WTC11 (cell line): ENCODE measurements at regions not wholly inside any gene's neighbourhood (a gene's known extent, or its start where the extent isn't known, plus 50 kb on each side); places are given as distances from the start of the nearest gene placed in this dataset.
A peak's percentile ranks its signal among the peaks of the same experiment; 100 is the strongest.

ENCODE experiments used
- ATAC-seq: fragments of 200-7000 bp; cut with Tn5 transposase; 2 replicates; pipeline ENCODE4 v1.10.0; 2021; ENCODE audit warnings: mild to moderate bottlenecking, moderate library complexity
- CTCF ChIA-PET: fragments of 300-600 bp; sonication (Branson Sonifier 250); formaldehyde crosslinking; loops from one replicate; lab custom pipeline; 2021; ENCODE audit warnings: antibody characterized with exemption; lab: Charles Lee
- POLR2A ChIA-PET: fragments of 350-600 bp; sonication (Branson Sonifier 250); formaldehyde crosslinking; loops from one replicate; lab custom pipeline; 2021; ENCODE audit warnings: antibody characterized with exemption; lab: Charles Lee
- DNase-seq: peaks from one replicate; pipeline ENCODE4 v3.0.0; 2021; ENCODE audit warnings: low spot score
- H3K27ac Mint-ChIP-seq: 2 replicates; pipeline ENCODE4 v1.8.0; 2021; ENCODE audit warnings: mixed read lengths
- H3K27me3 Mint-ChIP-seq: 2 replicates; pipeline ENCODE4 v1.8.0; 2021; ENCODE audit warnings: low read depth, mild to moderate bottlenecking, moderate library complexity, mixed read lengths
- H3K36me3 Mint-ChIP-seq: 2 replicates; pipeline ENCODE4 v1.8.0; 2021; ENCODE audit warnings: mixed read lengths
- H3K4me1 Mint-ChIP-seq: 2 replicates; pipeline ENCODE4 v1.8.0; 2022; ENCODE audit warnings: mixed read lengths
- H3K4me3 Mint-ChIP-seq: 2 replicates; pipeline ENCODE4 v1.8.0; 2021; ENCODE audit warnings: mild to moderate bottlenecking, moderate library complexity, mixed read lengths
- H3K9me3 Mint-ChIP-seq: 2 replicates; pipeline ENCODE4 v1.8.0; 2021; ENCODE audit warnings: mixed read lengths
- ARID4B ChIP-seq: sonication (generic); formaldehyde crosslinking; IDR thresholded peaks from 2 replicates; pipeline ENCODE4 v1.8.0; 2023; ENCODE audit warnings: missing genetic modification reagents, mild to moderate bottlenecking, borderline replicate concordance
- ATF2 ChIP-seq: sonication (generic); formaldehyde crosslinking; IDR thresholded peaks from 2 replicates; pipeline ENCODE4 v1.8.1; 2022; ENCODE audit warnings: low read depth, missing genetic modification reagents, borderline replicate concordance
- CREB1 ChIP-seq: sonication (generic); formaldehyde crosslinking; IDR thresholded peaks from 2 replicates; pipeline ENCODE4 v1.8.0; 2023; ENCODE audit warnings: mild to moderate bottlenecking, missing genetic modification reagents
- E2F5 ChIP-seq: sonication (generic); formaldehyde crosslinking; IDR thresholded peaks from 2 replicates; pipeline ENCODE4 v1.8.1; 2022; ENCODE audit warnings: mild to moderate bottlenecking, moderate library complexity, missing genetic modification reagents
- ELF4 ChIP-seq: sonication (generic); formaldehyde crosslinking; IDR thresholded peaks from 2 replicates; pipeline ENCODE4 v1.8.1; 2022; ENCODE audit warnings: low read depth, mild to moderate bottlenecking, moderate library complexity, missing genetic modification reagents
- EMX1 ChIP-seq: fragments of 250-450 bp; sonication (Bioruptor Pico); IDR thresholded peaks from 2 replicates; pipeline ENCODE4 v1.8.0; 2021; ENCODE audit warnings: mild to moderate bottlenecking
- FOXJ3 ChIP-seq: sonication (generic); formaldehyde crosslinking; IDR thresholded peaks from 2 replicates; pipeline ENCODE4 v1.9.0; 2021; ENCODE audit warnings: missing genetic modification reagents, mild to moderate bottlenecking, borderline replicate concordance
- FOXP4 ChIP-seq: sonication (generic); formaldehyde crosslinking; IDR thresholded peaks from 2 replicates; pipeline ENCODE4 v1.8.0; 2022; ENCODE audit warnings: mild to moderate bottlenecking, missing genetic modification reagents
- GRHL2 ChIP-seq: fragments of 250-450 bp; sonication (Bioruptor Pico); IDR thresholded peaks from 2 replicates; pipeline ENCODE4 v1.8.0; 2022; ENCODE audit warnings: mild to moderate bottlenecking, moderate library complexity; ENCODE audit not compliant: insufficient replicate concordance, severe bottlenecking
- HMGA2 ChIP-seq: fragments of 250-450 bp; sonication (Bioruptor Pico); IDR thresholded peaks from 2 replicates; pipeline ENCODE4 v1.4.0; 2021; ENCODE audit warnings: mild to moderate bottlenecking, moderate library complexity
- IRF1 ChIP-seq: sonication (generic); formaldehyde crosslinking; IDR thresholded peaks from 2 replicates; pipeline ENCODE4 v1.8.0; 2023; ENCODE audit warnings: missing genetic modification reagents
- JUN ChIP-seq: sonication (generic); formaldehyde crosslinking; IDR thresholded peaks from 2 replicates; pipeline ENCODE4 v1.8.0; 2023; ENCODE audit warnings: mild to moderate bottlenecking, missing genetic modification reagents
- MLX ChIP-seq: sonication (generic); formaldehyde crosslinking; IDR thresholded peaks from 2 replicates; pipeline ENCODE4 v1.8.1; 2023; ENCODE audit warnings: mild to moderate bottlenecking, missing genetic modification reagents, moderate library complexity
- NR1H2 ChIP-seq: sonication (generic); formaldehyde crosslinking; IDR thresholded peaks from 2 replicates; pipeline ENCODE4 v1.9.0; 2021; ENCODE audit warnings: mild to moderate bottlenecking, moderate library complexity, missing genetic modification reagents
- SMAD3 ChIP-seq: sonication (generic); formaldehyde crosslinking; IDR thresholded peaks from 2 replicates; pipeline ENCODE4 v1.8.0; 2022; ENCODE audit warnings: missing genetic modification reagents, mild to moderate bottlenecking, borderline replicate concordance
- TCF7 ChIP-seq: sonication (generic); formaldehyde crosslinking; IDR thresholded peaks from 2 replicates; pipeline ENCODE4 v1.8.0; 2022; ENCODE audit warnings: mild to moderate bottlenecking, low read depth, missing genetic modification reagents, moderate library complexity
- ZNF121 ChIP-seq: sonication (generic); formaldehyde crosslinking; IDR thresholded peaks from 2 replicates; pipeline ENCODE4 v1.8.0; 2023; ENCODE audit warnings: missing genetic modification reagents
- TF ChIP-seq, protein P1 (sequence below): sonication (generic); formaldehyde crosslinking; IDR thresholded peaks from 2 replicates; pipeline ENCODE4 v1.8.0; 2022; ENCODE audit warnings: mild to moderate bottlenecking, missing genetic modification reagents

DNA sequence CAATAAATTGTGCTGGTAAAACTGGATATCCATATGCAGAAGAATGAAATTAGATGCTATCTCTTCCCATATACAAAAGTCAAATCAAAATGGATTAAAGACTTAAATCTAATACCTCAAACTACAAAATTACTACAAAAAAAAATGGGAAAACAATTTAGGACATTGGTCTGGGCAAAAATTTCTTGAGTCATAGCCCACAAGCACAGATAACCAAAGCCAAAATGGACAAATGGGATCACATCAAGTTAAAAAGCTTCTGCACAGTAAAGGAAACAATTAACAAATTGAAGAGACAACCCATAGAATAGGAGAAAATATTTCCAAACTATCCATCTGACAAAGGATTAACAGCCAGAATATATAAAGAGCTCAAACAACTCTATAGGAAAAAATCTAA is 264.6 kb downstream of the NUAK1 start:
- H3K4me3 Mint-ChIP-seq: no peak overlapping the region
- no peak overlapping the region for H3K27ac Mint-ChIP-seq
- H3K9me3 Mint-ChIP-seq: peaks cover 11% of the 10 kb centered on the region
- H3K27me3 Mint-ChIP-seq: no peaks in the 10 kb centered on the region
- TF ChIP-seq MLX (CRISPR knock-in tag) (no peak), IRF1 (CRISPR knock-in tag) (no peak), FOXJ3 (no peak), SMAD3 (CRISPR knock-in tag) (no peak), FOXP4 (no peak), CREB1 (CRISPR knock-in tag) (no peak), NR1H2 (CRISPR knock-in tag) (no peak), TCF7 (CRISPR knock-in tag) (no peak), ZNF121 (CRISPR knock-in tag) (no peak), EMX1 (CRISPR knock-in tag) (no peak), JUN (no peak), E2F5 (CRISPR knock-in tag) (no peak), GRHL2 (CRISPR knock-in tag) (no peak), ELF4 (CRISPR knock-in tag) (no peak)
- TF ChIP-seq, protein P1, sequence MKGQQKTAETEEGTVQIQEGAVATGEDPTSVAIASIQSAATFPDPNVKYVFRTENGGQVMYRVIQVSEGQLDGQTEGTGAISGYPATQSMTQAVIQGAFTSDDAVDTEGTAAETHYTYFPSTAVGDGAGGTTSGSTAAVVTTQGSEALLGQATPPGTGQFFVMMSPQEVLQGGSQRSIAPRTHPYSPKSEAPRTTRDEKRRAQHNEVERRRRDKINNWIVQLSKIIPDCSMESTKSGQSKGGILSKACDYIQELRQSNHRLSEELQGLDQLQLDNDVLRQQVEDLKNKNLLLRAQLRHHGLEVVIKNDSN: no peak
- ChIA-PET CTCF (no interaction called here), POLR2A (interaction anchor here (0.7 kb wide), 1 partner anchor 938 kb away, joined by 3 read pairs; no protein-coding TSS in a partner anchor)
- H3K4me1 Mint-ChIP-seq: 0 out of 2 replicates have a peak, but pooled peaks cover 3% of the 10 kb centered on the region
- H3K36me3 Mint-ChIP-seq: no peaks in the 10 kb centered on the region
- DNase-seq: no peak
- ATAC-seq: no peak

GRCh38 chr12:105876396-105876927 is 262.3 kb downstream of the NUAK1 start:
- Mint-ChIP-seq H3K27ac (no peak overlapping the region), H3K4me3 (no peak overlapping the region), H3K36me3 (no peaks in the 10 kb centered on the region), H3K27me3 (no peaks in the 10 kb centered on the region), H3K9me3 (peaks cover 5% of the 10 kb centered on the region; the same call in 1 of the 2 replicates), H3K4me1 (0 out of 2 replicates have a peak, but pooled peaks cover 3% of the 10 kb centered on the region)
- no peak for DNase-seq
- TF ChIP-seq HMGA2 (CRISPR knock-in tag): peak; percentile 91
- TF ChIP-seq MLX (CRISPR knock-in tag): no peak
- TF ChIP-seq ARID4B (CRISPR knock-in tag): no peak
- no peak for TF ChIP-seq ATF2
- no peak for ATAC-seq
- ChIA-PET POLR2A (interaction anchor here (0.6 to 1.0 kb wide), 2 partner anchors 20 to 232 kb away, joined by 3 to 15 read pairs; no protein-coding TSS in a partner anchor), CTCF (interaction anchor here (0.6 to 1.3 kb wide), 4 partner anchors 11 to 172 kb away, joined by 3 to 5 read pairs (median 4); no protein-coding TSS in a partner anchor)
